Stimulated activated CD4-positive, alpha-beta T cell treated with anti-CD3 and anti-CD28 coated beads, TNF-alpha, amount 100 ng/mL, for 48 hours (primary cell): ENCODE measurements at regions not wholly inside any gene's neighbourhood (a gene's known extent, or its start where the extent isn't known, plus 50 kb on each side); places are given as distances from the start of the nearest gene placed in this dataset.
A peak's percentile ranks its signal among the peaks of the same experiment; 100 is the strongest.
"Not testable (repeated sequence)": the region's sequence is repeated elsewhere in the genome, so short reads cannot be mapped to it uniquely, and the experiment has no call there.

ENCODE experiments used
- DNase-seq, 3 donors: peaks; one replicate each; pipeline ENCODE4 v3.0.0-alpha.2; 2020; ENCODE audit warnings: low read depth in 3 of 3

GRCh38 chr6:130494729-130495128 lies 128.9 kb downstream of the TMEM200A start:
- DNase-seq = no peak

DNA sequence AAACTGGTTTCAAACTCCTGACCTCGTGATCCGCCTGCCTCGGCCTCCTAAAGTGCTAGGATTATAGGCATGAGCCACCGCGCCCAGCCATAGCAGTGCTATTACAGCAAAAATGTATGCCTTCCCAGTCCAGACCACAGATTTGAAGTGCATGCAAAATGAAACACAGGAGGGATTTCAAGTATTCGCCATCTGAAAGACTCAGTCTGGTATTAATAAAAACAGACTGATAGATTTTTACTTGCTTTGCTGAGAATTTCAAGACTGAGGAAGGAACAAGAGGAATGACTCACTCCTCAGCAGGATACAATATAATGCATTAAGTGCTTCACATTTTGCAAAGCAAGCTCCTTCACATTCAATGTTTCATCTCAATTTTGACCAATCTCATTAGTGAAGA lies 134.9 kb downstream of the TMEM200A start:
- DNase-seq = no peak

GRCh38 chr6:130503146-130503545 lies 137.3 kb downstream of the TMEM200A start:
- no peak for DNase-seq

- no peak for DNase-seq
Observed at GRCh38 chr6:130505808-130506598, 140.2 kb downstream of the TMEM200A start.

GRCh38 chr6:130507005-130507665 lies 141.3 kb downstream of the TMEM200A start:
- DNase-seq = not testable (repeated sequence)

- DNase-seq = no peak
Observed at GRCh38 chr6:130507666-130508028, 141.8 kb downstream of the TMEM200A start.

GRCh38 chr6:130513770-130514169 lies 148.0 kb downstream of the TMEM200A start:
- DNase-seq = peak in 2 of 3 donors; percentile 12 to 19

DNA sequence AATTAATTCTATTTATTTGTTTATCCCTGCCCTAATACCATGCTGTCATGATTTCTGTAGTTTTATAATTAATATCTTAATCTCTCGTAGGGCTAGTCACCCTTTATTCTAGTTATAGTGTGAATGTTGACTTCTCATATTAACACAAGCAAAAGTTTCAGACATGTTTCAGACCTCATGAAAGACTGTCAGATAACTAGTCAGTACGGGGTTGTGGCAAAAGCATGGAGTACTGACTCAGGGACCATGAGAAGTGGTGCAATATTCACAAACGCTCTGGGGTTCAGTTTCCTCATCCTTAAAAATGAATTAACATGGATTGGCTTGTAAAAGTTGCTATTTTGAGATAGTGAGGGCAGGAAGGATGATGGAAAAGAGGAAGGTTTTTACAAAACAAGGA lies 148.9 kb downstream of the TMEM200A start:
- DNase-seq = no peak

DNA sequence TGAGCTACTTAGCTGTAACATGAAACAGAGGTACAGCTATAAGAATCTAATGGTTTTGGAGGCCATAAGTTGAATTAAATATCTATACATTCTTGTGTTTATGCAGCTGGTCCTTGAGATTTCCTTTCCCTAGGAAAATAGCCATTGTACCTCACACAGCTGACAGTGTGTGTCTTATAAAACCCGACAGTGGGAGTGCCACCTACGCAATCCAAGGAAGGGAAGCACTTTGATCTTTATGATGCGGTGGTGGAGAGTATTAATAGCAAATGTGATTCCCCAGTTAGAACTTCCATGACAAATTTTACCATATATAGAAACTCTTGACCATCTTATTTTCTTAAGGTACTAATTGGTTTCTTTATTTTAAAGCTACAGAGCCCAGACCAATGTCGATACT lies 149.5 kb downstream of the TMEM200A start:
- DNase-seq = no peak

DNA sequence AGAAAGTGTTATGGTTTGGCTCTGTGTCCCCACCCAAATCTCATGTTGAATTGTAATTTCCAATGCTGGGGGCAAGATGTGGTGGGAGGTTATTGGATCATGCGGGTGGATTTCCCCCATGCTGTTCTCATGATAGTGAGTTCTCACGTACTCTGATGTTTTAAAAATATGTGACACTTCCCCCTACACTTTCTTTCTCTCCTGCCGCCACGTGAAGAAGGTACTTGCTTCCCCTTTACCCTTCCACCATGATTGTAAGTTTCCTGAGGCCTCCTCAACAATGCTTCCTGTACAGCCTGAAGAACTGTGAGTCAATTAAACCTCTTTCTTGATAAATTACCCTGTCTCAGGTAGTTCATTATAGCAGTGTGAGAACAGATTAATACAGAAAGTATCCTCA lies 150.8 kb downstream of the TMEM200A start:
- DNase-seq = no peak

DNA sequence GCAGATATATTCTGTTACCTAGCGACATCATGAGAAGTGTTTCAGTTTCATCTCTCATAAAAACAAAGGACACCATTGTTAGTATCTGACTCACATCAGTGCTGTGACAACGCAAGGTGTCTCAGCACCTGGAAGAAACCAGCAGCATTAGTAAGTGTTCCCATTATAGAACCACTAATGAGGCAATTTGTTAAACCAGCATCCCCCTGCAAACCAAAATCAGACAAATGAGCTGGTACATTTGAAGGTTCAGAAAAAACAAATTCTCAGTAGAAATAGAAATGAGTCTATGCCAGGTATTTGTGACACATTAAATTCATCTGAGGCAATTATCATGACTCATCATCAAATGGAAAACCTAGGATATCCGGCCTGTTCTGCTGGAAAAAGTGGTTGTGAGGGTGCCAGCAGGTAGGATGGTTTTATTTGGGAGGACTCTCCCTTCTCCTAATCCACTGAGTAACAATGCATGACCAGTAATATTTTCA lies 151.7 kb downstream of the TMEM200A start:
- DNase-seq = no peak

- no peak for DNase-seq
Observed at GRCh38 chr6:130518588-130518987, 152.8 kb downstream of the TMEM200A start.

DNA sequence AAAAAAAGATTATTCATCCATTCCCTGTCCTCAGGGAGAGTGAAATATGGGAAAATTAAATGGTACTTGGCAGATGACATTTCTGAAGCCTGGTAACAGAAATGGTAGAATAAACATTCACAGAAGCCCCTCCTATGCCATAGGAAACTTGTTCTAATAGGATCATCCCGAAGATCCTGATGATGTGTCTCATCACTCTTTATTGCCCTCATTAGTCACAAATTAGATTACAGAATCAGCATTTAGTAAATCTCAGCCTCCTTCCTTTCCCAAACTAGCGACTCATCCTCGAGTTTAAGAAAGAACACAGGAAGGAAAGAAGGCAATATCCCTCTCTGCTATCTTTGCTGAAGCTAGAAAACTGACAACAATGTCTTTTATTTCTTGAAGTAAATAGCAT lies 154.4 kb downstream of the TMEM200A start:
- no peak for DNase-seq

- DNase-seq = no peak
Observed at GRCh38 chr6:130520801-130521200, 155.0 kb downstream of the TMEM200A start.

- no peak for DNase-seq
Observed at GRCh38 chr6:130524552-130524951, 158.7 kb downstream of the TMEM200A start.

DNA sequence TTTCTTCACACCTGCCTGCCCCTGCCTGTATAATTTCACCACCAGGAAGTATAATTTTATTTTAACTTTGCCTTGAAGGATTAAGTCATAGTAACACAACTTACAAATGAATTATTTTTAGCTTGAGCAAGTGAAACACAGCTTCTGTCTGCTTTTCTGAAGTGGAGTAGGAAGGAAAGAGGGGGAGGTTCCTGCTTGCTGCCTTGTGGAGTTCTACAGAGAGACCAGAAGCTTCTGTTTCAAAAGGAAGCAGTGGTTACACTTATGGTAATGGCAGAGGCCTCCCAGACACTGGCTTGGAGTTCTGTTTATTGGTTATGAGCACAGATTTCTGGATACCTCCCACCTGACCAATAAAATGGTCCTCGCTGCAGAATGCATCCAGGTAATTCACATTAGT lies 159.6 kb downstream of the TMEM200A start:
- DNase-seq = no peak

- no peak for DNase-seq
Observed at GRCh38 chr6:130526466-130526865, 160.6 kb downstream of the TMEM200A start.

DNA sequence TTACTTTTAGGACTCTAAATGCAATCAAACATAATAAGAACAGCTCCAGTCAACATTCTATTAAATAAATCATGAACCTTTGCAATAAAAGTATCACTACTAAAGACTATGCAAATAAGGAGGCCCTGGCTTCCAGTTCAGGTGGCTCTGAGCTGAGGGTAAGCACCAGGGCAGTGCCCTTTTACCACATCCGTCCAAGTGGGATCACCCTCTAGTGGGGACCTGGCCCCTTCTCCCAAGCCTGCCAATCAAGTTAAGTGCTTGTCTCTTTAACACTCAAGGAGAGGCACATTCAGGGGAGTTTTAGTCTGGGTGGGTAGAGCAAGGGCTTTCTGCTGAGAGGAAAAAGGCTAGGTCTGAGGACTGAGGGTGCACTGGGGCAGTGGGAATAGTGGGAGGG lies 161.4 kb downstream of the TMEM200A start:
- no peak for DNase-seq

DNA sequence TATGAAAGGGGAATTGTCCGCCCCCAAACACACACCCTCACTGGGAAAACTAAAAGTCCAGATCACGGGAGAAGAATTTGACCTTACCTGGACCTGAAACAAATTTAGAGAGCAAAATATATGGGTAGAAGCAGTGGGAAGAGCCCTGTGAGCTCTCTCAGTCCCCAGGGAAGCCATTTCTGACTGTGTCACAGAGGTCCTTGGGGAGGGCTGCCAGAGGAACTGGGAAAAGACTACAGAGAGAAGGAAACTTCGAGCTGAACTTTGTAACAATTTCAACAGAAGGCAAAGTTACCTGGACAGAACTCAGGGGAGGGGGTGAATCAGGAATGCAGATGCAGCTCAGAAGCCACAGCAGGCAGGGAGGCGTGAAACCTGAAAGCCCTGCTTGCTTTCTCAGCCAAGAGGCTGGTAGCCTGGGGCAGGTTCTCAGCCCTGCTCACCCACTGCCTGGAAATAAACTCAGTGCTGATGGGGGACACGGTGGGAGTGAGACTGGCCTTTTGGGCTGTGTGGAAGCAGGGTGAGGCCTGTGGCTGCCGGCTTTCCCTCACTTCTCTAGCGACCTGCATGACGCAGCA lies 163.8 kb downstream of the TMEM200A start:
- no peak for DNase-seq

GRCh38 chr6:130534627-130535026 lies 168.8 kb downstream of the TMEM200A start:
- no peak for DNase-seq

DNA sequence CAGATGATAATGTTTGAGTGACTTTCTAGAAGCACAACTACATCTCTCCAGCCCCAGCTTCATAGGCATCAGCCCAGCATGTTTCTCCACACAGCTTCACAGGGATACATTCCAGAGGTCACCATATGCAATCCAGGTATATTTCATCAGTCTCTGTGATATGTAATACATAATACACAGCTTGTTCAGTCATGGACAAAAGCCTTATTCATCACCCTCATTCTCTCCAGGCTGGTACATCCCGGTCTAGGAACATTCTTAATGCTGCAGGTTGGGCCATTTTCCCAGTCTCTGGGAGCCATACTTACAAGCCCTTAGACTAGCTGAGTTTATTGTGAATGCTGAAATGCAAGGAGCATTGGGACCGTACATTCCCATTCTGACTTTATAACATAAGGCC lies 169.4 kb downstream of the TMEM200A start:
- DNase-seq = no peak

DNA sequence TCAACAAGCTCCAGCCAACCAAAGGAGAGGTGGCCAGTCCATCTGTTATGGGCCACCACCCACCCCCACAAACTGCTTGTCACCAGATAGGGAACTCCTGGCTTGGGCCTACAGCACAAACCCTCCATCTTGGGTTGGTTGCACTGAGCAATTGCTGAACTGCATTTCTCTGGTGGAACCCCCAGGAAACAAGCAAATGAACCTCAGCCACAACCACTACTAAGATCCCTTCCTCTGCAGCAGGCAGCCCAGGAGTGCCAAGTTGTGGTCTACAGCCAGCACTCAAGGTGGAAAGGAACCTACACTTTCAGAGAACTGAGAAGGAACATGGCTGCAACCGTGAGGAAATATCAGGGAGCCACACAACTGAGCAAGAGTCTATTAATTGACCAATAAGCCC lies 171.6 kb downstream of the TMEM200A start:
- no peak for DNase-seq

DNA sequence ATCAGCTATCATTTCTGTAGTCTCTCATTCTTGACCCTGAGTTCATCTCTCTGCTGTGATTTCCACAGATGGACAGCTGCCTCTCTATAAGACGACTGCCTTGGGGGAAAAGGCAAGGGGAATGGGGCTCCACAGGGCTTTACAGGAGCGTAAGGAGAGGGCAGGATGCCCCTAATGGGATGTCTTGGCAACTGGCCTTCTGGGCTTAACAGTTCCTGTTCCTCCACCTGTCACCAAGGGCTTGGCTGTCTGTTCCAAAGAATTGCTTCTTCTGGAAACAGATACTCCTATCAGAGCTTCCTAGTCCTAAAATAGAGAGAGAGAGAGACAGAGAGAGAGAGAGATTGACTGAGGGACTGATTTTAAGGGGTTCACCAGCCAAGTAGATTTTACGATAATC lies 181.9 kb downstream of the TMEM200A start:
- DNase-seq = no peak
